RWPE1 (cell line): ENCODE measurements at regions not wholly inside any gene's neighbourhood (a gene's known extent, or its start where the extent isn't known, plus 50 kb on each side); places are given as distances from the start of the nearest gene placed in this dataset.
A peak's percentile ranks its signal among the peaks of the same experiment; 100 is the strongest.

Experiments used
- CTCF ChIA-PET: fragments of 350-600 bp; sonication (Branson Sonifier 250); formaldehyde crosslinking; extraction: SDS; loops from one replicate; lab custom pipeline; 2021; lab: Yijun Ruan, JAX
- POLR2A ChIA-PET: fragments of 400-600 bp; formaldehyde crosslinking; extraction: SDS; loops from one replicate; lab custom pipeline; 2020; ENCODE audit warnings: antibody characterized with exemption; ENCODE audit not compliant: low non-redundant PET; lab: Yijun Ruan, JAX
- DNase-seq: peaks from one replicate; pipeline ENCODE4 v3.0.0; 2012; ENCODE audit warnings: low spot score
- H3K27ac ChIP-seq: fragments of 450-650 bp; 2 replicates; pipeline ENCODE4 v1.5.1; 2017
- CTCF ChIP-seq: fragments of 450-650 bp; conservative IDR thresholded peaks from 2 replicates; pipeline ENCODE4 v1.5.1; 2017; ENCODE audit warnings: low read depth, mild to moderate bottlenecking

DNA sequence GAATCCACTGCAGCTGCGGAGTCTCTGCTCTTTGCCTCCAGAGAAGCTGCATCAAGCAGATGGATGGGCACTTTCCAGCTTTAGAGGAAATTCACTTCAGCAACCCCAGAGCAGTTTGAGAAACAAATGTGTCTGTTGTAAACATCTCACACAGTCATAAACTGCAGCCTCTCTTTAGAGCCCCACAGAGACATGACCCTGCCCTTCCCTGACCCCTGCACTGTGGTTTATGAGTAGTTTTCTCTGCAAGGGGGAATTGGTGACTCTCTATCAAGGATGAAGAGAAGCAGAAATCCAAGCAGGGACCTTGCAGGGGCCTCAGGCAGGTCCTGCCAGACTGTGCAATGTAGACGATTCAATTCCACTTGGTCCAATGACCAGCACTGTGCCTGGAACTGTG, 160.2 kb downstream of the SH2D4B start:
- TF ChIP-seq CTCF: no peak
- no peak overlapping the region for H3K27ac ChIP-seq
- POLR2A ChIA-PET: no interaction called here
- no peak for DNase-seq
- CTCF ChIA-PET: no interaction called here

GRCh38 chr10:80699602-80700039, 161.9 kb downstream of the SH2D4B start:
- H3K27ac ChIP-seq: no peak overlapping the region
- DNase-seq: peak; percentile 67
- peak; percentile 88 for TF ChIP-seq CTCF
- POLR2A ChIA-PET: no interaction called here
- CTCF ChIA-PET: interaction anchor here (0.5 to 2.7 kb wide), 28 partner anchors 11 to 1660 kb away, joined by 3 to 30 read pairs (median 4); no protein-coding TSS in a partner anchor

DNA sequence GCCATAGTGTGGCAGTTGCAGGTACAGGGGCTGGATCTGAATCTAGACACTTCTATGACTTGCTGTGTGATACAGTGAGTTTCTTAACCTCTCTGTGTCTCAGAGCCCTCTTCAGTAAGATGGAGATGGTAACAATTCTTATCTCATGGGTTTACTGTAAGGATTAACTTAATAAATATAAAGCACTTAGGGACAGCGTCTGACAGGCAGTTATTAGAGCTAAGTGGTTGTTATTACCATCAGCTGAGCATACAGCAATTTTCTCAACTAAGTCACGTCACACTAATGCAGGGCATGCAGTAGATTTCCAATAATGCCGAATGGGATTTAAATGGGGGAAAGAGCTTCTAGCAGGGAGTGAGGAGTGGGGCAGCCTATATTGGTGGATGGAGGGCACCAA, 162.6 kb downstream of the SH2D4B start:
- POLR2A ChIA-PET: no interaction called here
- DNase-seq: no peak
- no peak overlapping the region for H3K27ac ChIP-seq
- no peak for TF ChIP-seq CTCF
- CTCF ChIA-PET: interaction anchor here (0.6 to 2.7 kb wide), 18 partner anchors 12 to 596 kb away, joined by 3 to 30 read pairs (median 4); no protein-coding TSS in a partner anchor

GRCh38 chr10:80700760-80701444, 163.2 kb downstream of the SH2D4B start:
- POLR2A ChIA-PET: no interaction called here
- DNase-seq: no peak
- CTCF ChIA-PET: interaction anchor here (1.9 to 2.7 kb wide), 3 partner anchors 38 to 318 kb away, joined by 12 to 30 read pairs (median 16); no protein-coding TSS in a partner anchor
- TF ChIP-seq CTCF: no peak
- H3K27ac ChIP-seq: no peak overlapping the region

DNA sequence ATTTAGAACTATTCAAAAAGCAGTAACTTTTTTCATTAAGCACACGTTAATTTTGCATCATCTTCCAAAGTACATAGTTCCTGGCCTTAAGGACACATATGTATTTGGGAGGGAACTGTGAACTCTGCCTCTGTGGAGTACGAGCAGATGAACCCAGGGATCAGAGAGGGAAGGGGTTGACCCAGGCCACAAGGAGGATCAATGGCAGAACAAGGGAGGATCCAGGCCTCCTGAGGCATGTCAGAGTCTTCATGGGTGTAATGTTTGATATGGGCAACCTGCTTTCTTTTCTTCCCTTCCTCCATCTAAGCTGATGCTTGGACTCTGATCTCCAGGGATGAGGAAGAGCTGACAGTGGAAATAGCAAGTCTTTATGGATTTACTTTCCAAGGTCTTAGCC, 164.0 kb downstream of the SH2D4B start:
- H3K27ac ChIP-seq: no peak overlapping the region
- ChIA-PET CTCF (interaction anchor here (1.9 to 2.7 kb wide), 2 partner anchors 39 to 317 kb away, joined by 12 to 16 read pairs; no protein-coding TSS in a partner anchor), POLR2A (no interaction called here)
- no peak for DNase-seq
- no peak for TF ChIP-seq CTCF

GRCh38 chr10:80702143-80702542, 164.4 kb downstream of the SH2D4B start:
- ChIA-PET CTCF (no interaction called here), POLR2A (no interaction called here)

More at GRCh38 chr10:80702143-80702542, 164.4 kb downstream of the SH2D4B start:
- no peak for TF ChIP-seq CTCF
- H3K27ac ChIP-seq: no peak overlapping the region
- DNase-seq: no peak
